Stimulated activated naive B cell treated with anti-CD40 and anti-IgM and Interleukin-4, amounts not matched to agents 10 μg/mL and 1 μg/mL and 100 μg/mL, for 72 hours (primary cell): ENCODE measurements at regions not wholly inside any gene's neighbourhood (a gene's known extent, or its start where the extent isn't known, plus 50 kb on each side); places are given as distances from the start of the nearest gene placed in this dataset.

ENCODE experiments used
- ATAC-seq, 2 donors: fragments of 150-1000 bp; cut with Tn5 transposase; replicated peaks; 2 replicates each; pipeline ENCODE4 v1.10.0; 2021; ENCODE audit warnings: moderate library complexity in 1 of 2
- DNase-seq: peaks from one replicate; pipeline ENCODE4 v3.0.0; 2021
- H3K27ac Mint-ChIP-seq: one replicate; pipeline ENCODE4 v1.8.0; 2022; ENCODE audit warnings: mild to moderate bottlenecking, mixed read lengths
- H3K27me3 Mint-ChIP-seq, 2 donors: one replicate each; pipeline ENCODE4 v1.8.0; 2022; ENCODE audit warnings: mixed read lengths in 2 of 2
- H3K36me3 Mint-ChIP-seq, 2 donors: one replicate each; pipeline ENCODE4 v1.8.0; 2022; ENCODE audit warnings: mixed read lengths in 2 of 2, mild to moderate bottlenecking in 1 of 2
- H3K4me1 Mint-ChIP-seq, 2 donors: one replicate each; pipeline ENCODE4 v1.8.0; 2022; ENCODE audit warnings: mixed read lengths in 2 of 2, mild to moderate bottlenecking in 1 of 2
- H3K4me3 Mint-ChIP-seq, 2 donors: one replicate each; pipeline ENCODE4 v1.8.0; 2022; ENCODE audit warnings: mild to moderate bottlenecking in 2 of 2, mixed read lengths in 2 of 2, moderate library complexity in 1 of 2
- H3K9me3 Mint-ChIP-seq, 2 donors: one replicate each; pipeline ENCODE4 v1.8.0; 2022; ENCODE audit warnings: mixed read lengths in 2 of 2, mild to moderate bottlenecking in 1 of 2

DNA sequence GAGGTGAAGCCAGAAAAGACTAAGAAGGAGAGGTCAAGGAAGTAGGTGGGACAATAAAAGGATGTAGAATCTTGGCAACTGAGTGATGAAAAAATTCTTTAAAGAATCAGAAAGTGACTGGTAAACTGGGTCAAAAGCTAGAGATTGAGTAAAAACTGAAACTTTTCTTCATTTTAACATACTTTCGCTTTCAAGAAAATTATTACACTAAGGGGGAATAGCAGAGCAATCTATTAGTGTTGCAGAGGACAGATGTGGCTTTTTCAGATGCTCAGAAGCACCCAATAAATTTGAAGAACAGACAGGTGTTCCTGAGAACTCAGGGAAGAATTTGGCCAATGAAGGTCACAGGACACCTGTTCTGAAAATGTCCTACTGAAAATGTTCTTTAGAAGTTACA, 805.4 kb upstream of the ALCAM start:
- Mint-ChIP-seq H3K27ac (no peak overlapping the region), H3K36me3 (peaks cover 0 to 2% of the 10 kb centered on the region in 2 donors), H3K9me3 (no peaks in the 10 kb centered on the region), H3K4me3 (no peak overlapping the region), H3K27me3 (peaks cover 4 to 5% of the 10 kb centered on the region in 2 donors), H3K4me1 (peaks cover 6% of the 10 kb centered on the region in 2 donors)
- ATAC-seq = no peak
- DNase-seq = no peak

DNA sequence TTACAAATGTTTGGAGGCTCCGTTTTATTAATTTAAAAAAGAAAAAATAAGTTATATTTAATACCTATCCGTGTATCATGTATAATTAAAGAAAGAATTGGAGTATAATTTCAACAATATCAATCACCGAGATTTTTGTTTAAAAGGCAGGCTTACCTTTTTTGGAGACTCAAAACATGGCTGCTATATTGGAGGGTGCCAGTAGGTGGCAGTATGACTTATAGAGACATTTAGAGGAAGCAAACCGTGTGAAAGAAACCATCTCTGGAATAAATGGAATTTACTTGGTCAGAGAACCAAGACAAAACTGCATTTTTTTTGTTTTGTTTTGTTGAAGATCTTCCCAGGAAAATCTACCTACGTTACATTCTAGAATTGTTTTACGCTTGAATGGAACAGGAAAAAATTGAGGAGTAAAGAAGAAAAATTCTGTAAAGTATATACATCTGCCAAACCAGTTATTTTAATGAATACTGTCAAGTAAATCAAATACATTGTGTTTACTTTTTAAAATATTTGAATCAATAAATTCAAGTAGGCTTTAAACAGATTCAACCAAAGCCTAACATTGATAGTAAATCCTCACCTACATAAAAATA, 802.6 kb upstream of the ALCAM start:
- Mint-ChIP-seq H3K4me1 (peaks cover 0 to 2% of the 10 kb centered on the region in 2 donors), H3K9me3 (no peaks in the 10 kb centered on the region), H3K4me3 (no peak overlapping the region), H3K36me3 (peaks cover 0 to 2% of the 10 kb centered on the region in 2 donors), H3K27me3 (no peaks in the 10 kb centered on the region), H3K27ac (no peak overlapping the region)
- DNase-seq = no peak
- no peak for ATAC-seq

GRCh38 chr3:104566054-104566453, 800.7 kb upstream of the ALCAM start:
- Mint-ChIP-seq H3K9me3 (no peaks in the 10 kb centered on the region), H3K27ac (no peak overlapping the region), H3K27me3 (no peaks in the 10 kb centered on the region), H3K36me3 (peaks cover 0 to 2% of the 10 kb centered on the region in 2 donors), H3K4me3 (no peak overlapping the region), H3K4me1 (peaks cover 0 to 2% of the 10 kb centered on the region in 2 donors)
- ATAC-seq (no peak), DNase-seq (no peak)

GRCh38 chr3:104575634-104576033, 791.1 kb upstream of the ALCAM start:
- Mint-ChIP-seq H3K36me3 (peaks cover 12 to 15% of the 10 kb centered on the region in 2 donors), H3K9me3 (peaks cover 25 to 27% of the 10 kb centered on the region in 2 donors), H3K27me3 (no peaks in the 10 kb centered on the region), H3K4me3 (no peak overlapping the region), H3K4me1 (no peaks in the 10 kb centered on the region), H3K27ac (no peak overlapping the region)
- ATAC-seq = no peak
- no peak for DNase-seq

DNA sequence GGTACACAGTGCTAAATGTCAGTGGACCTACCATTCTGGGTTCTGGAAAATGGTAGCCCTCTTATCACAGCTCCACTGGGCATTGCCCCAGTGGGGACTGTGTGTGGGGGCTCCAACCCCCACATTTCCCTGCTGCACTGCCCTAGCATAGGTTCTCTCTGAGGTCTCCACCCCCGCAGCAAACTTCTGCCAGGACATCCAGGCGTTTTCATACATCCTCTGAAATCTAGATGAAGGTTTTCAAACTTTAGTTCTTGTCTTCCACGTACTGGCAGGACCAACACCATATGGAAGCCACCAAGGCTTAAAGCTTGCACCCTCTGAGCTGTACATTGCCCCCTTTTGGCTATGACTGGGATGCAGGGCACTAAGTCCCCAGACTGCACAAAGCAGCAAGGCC, 788.2 kb upstream of the ALCAM start:
- Mint-ChIP-seq H3K36me3 (peaks cover 12 to 15% of the 10 kb centered on the region in 2 donors), H3K27me3 (peaks cover 0 to 4% of the 10 kb centered on the region in 2 donors), H3K27ac (no peak overlapping the region), H3K9me3 (peaks cover 25 to 27% of the 10 kb centered on the region in 2 donors), H3K4me1 (peaks cover 0 to 3% of the 10 kb centered on the region in 2 donors), H3K4me3 (no peak overlapping the region)
- no peak for ATAC-seq
- no peak for DNase-seq

- no peak overlapping the region for H3K27ac Mint-ChIP-seq
- ATAC-seq = peak; percentile 29 to 38
- H3K4me3 Mint-ChIP-seq = no peak overlapping the region
- no peak for DNase-seq
- peaks cover 3 to 5% of the 10 kb centered on the region in 2 donors for H3K36me3 Mint-ChIP-seq
- peaks cover 0 to 4% of the 10 kb centered on the region in 2 donors for H3K27me3 Mint-ChIP-seq
- H3K4me1 Mint-ChIP-seq = peaks cover 0 to 3% of the 10 kb centered on the region in 2 donors
- peaks cover 16 to 17% of the 10 kb centered on the region in 2 donors for H3K9me3 Mint-ChIP-seq
Observed at GRCh38 chr3:104582092-104582491, 784.6 kb upstream of the ALCAM start.

DNA sequence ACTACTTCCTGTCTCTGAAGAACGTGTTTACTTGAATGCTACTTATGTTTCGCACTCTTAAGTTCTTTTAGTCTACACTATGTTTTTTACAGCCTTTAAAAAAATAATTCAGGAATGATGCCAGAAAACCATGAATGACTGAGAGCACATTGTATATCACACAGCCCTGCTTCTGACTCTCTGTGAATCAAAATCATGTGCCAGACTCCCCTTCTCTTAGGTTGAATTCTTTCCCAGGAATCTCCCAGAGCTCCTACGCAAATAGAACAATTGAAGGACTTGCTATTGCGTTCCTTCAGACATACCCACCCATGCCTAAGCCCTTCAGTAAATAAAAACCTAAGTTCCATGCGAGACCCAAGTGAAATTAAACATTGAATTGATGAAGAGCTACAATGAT, 782.0 kb upstream of the ALCAM start:
- Mint-ChIP-seq H3K27ac (no peak overlapping the region), H3K4me1 (peaks cover 0 to 3% of the 10 kb centered on the region in 2 donors), H3K9me3 (peaks cover under 1 to 1% of the 10 kb centered on the region in 2 donors), H3K36me3 (no peaks in the 10 kb centered on the region), H3K27me3 (peaks cover 0 to 4% of the 10 kb centered on the region in 2 donors), H3K4me3 (no peak overlapping the region)
- DNase-seq (no peak), ATAC-seq (no peak)

- H3K27ac Mint-ChIP-seq = no peak overlapping the region
- peaks cover 0 to 4% of the 10 kb centered on the region in 2 donors for H3K27me3 Mint-ChIP-seq
- peaks cover 0 to 3% of the 10 kb centered on the region in 2 donors for H3K4me1 Mint-ChIP-seq
- peaks cover 0 to 1% of the 10 kb centered on the region in 2 donors for H3K9me3 Mint-ChIP-seq
- ATAC-seq (no peak), DNase-seq (no peak)
- no peaks in the 10 kb centered on the region for H3K36me3 Mint-ChIP-seq
- H3K4me3 Mint-ChIP-seq = no peak overlapping the region
Observed at GRCh38 chr3:104586344-104586743, 780.4 kb upstream of the ALCAM start.

DNA sequence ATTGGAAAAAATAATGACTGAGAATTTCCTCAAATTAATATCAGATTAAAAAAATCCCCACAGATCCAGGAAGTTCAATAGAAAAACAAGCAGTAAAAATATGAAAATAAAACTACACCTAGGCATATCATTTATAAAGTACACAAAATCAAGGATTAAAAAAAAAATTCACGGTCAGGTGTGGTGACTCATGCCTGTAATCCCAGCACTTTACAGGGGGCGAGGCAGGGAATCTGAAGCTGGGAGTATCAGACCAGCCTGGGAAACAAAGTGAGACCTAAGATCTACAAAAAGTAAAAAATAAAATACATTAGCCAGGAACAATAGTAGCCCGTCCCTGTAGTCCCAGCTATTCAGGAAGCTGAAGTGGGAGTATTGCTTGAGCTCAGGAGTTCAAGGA, 778.3 kb upstream of the ALCAM start:
- ATAC-seq (no peak), DNase-seq (no peak)
- H3K27ac Mint-ChIP-seq = no peak overlapping the region
- H3K4me1 Mint-ChIP-seq = peaks cover 6% of the 10 kb centered on the region in 2 donors
- H3K4me3 Mint-ChIP-seq = no peak overlapping the region
- H3K27me3 Mint-ChIP-seq = no peaks in the 10 kb centered on the region
- H3K9me3 Mint-ChIP-seq = peaks cover 0 to 1% of the 10 kb centered on the region in 2 donors
- H3K36me3 Mint-ChIP-seq = no peaks in the 10 kb centered on the region

- no peak for ATAC-seq
- H3K27ac Mint-ChIP-seq = no peak overlapping the region
Observed at GRCh38 chr3:104591776-104592175, 774.9 kb upstream of the ALCAM start.

GRCh38 chr3:104594491-104594890, 772.2 kb upstream of the ALCAM start:
- Mint-ChIP-seq H3K36me3 (no peaks in the 10 kb centered on the region), H3K27ac (no peak overlapping the region), H3K9me3 (no peaks in the 10 kb centered on the region), H3K27me3 (no peaks in the 10 kb centered on the region), H3K4me1 (peaks cover 6% of the 10 kb centered on the region in 2 donors), H3K4me3 (no peak overlapping the region)
- ATAC-seq = no peak
- DNase-seq = no peak

More at GRCh38 chr3:104591776-104592175, 774.9 kb upstream of the ALCAM start:
- no peak for DNase-seq
- Mint-ChIP-seq H3K9me3 (peaks cover 0 to 1% of the 10 kb centered on the region in 2 donors), H3K4me3 (no peak overlapping the region), H3K27me3 (no peaks in the 10 kb centered on the region), H3K36me3 (no peaks in the 10 kb centered on the region), H3K4me1 (peaks cover 6% of the 10 kb centered on the region in 2 donors)

- no peak overlapping the region for H3K4me3 Mint-ChIP-seq
- peaks cover 6% of the 10 kb centered on the region in 2 donors for H3K4me1 Mint-ChIP-seq
- no peak for ATAC-seq
- no peak overlapping the region for H3K27ac Mint-ChIP-seq
- no peaks in the 10 kb centered on the region for H3K36me3 Mint-ChIP-seq
- no peak for DNase-seq
- H3K9me3 Mint-ChIP-seq = no peaks in the 10 kb centered on the region
- H3K27me3 Mint-ChIP-seq = no peaks in the 10 kb centered on the region
Observed at GRCh38 chr3:104596054-104596453, 770.7 kb upstream of the ALCAM start.

DNA sequence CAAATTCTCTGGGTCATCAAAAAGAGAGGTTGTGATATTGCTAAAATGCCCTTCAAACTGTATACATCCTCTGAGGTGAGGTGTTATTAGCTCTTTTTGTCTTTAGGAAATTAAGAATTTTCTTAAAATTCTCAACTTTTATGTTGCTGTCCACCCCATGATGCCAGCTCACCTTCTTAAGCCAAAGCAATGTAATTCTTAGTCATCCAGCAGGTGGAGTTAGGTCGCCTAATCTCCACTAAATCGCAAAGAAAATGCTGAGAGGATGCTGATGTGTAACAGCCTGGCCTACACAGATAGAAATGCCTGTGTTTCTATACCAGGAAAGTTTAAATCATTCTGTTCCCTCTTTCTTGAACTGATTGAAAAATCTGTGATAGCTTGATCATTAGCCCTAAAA, 770.2 kb upstream of the ALCAM start:
- no peak overlapping the region for H3K4me3 Mint-ChIP-seq
- H3K9me3 Mint-ChIP-seq = no peaks in the 10 kb centered on the region
- H3K27ac Mint-ChIP-seq = no peak overlapping the region
- no peaks in the 10 kb centered on the region for H3K27me3 Mint-ChIP-seq
- DNase-seq (no peak), ATAC-seq (peak; percentile 74 to 80)
- peaks cover 6% of the 10 kb centered on the region in 2 donors for H3K4me1 Mint-ChIP-seq
- no peaks in the 10 kb centered on the region for H3K36me3 Mint-ChIP-seq

DNA sequence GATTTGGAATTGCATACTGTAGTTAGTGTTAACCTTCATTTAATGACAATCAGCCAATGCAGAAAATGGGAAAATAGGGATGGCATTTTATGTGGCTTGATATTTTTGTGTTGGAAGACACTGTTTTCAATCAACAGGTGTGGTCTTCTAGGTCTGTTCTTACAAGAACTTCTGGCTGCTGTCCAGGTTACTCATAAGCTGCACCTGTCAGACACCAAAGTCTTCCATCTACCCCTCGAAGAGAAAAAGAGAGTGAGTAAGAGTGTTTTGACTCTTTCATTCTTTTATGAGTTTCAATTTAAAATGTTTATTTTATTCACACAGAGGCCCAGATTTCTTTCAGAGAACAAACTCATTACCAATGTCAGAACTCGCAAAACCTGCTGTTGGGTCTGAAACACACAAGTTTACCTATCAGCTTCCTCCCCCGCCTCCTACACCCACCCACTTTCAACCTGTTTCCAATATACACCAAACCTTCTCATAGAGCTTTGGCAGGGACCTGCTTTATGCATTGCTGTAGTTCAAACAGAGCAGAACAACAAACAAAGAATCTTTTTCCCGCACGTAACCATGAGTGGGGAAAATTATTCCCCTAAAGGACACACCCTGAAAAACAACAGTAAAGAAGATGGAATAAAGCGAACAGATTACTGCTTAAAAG, 767.7 kb upstream of the ALCAM start:
- H3K4me3 Mint-ChIP-seq = no peak overlapping the region
- H3K27ac Mint-ChIP-seq = no peak overlapping the region
- H3K4me1 Mint-ChIP-seq = no peaks in the 10 kb centered on the region
- DNase-seq (no peak), ATAC-seq (no peak)
- no peaks in the 10 kb centered on the region for H3K27me3 Mint-ChIP-seq
- no peaks in the 10 kb centered on the region for H3K9me3 Mint-ChIP-seq
- H3K36me3 Mint-ChIP-seq = no peaks in the 10 kb centered on the region

GRCh38 chr3:104604326-104605010, 762.2 kb upstream of the ALCAM start:
- peaks cover 0 to 27% of the 10 kb centered on the region in 2 donors for H3K27me3 Mint-ChIP-seq
- H3K27ac Mint-ChIP-seq = no peak overlapping the region
- DNase-seq (no peak), ATAC-seq (no peak)
- peaks cover 0 to 6% of the 10 kb centered on the region in 2 donors for H3K4me1 Mint-ChIP-seq
- no peaks in the 10 kb centered on the region for H3K9me3 Mint-ChIP-seq
- H3K4me3 Mint-ChIP-seq = no peak overlapping the region
- no peaks in the 10 kb centered on the region for H3K36me3 Mint-ChIP-seq
